Mesendoderm (in vitro differentiated cells): ENCODE measurements at regions not wholly inside any gene's neighbourhood (a gene's known extent, or its start where the extent isn't known, plus 50 kb on each side); places are given as distances from the start of the nearest gene placed in this dataset.

Source experiments
- DNase-seq: peaks from one replicate; pipeline ENCODE4 v3.0.0; 2013
- H2AK5ac ChIP-seq: 2 replicates; pipeline ENCODE4 v1.6.1; 2013; ENCODE audit warnings: low read length, inconsistent platforms
- H2BK120ac ChIP-seq: 2 replicates; pipeline ENCODE4 v1.6.1; 2013; ENCODE audit warnings: low read depth, mild to moderate bottlenecking, low read length, moderate library complexity, mixed read lengths
- H2BK15ac ChIP-seq: replicated peaks from 2 replicates; pipeline ENCODE4 v1.6.1; 2013; ENCODE audit warnings: low read depth, mild to moderate bottlenecking, moderate library complexity
- H2BK5ac ChIP-seq: 2 replicates; pipeline ENCODE4 v1.6.1; 2013; ENCODE audit warnings: low read length, inconsistent platforms
- H3K18ac ChIP-seq: 2 replicates; pipeline ENCODE4 v1.6.1; 2013; ENCODE audit warnings: mild to moderate bottlenecking, low read length, mixed read lengths
- H3K23ac ChIP-seq: one replicate; pipeline ENCODE4 v1.6.1; 2013; ENCODE audit warnings: low read length
- H3K27ac ChIP-seq: 2 replicates; pipeline ENCODE4 v1.5.1; 2013; ENCODE audit warnings: low read depth, mild to moderate bottlenecking, inconsistent platforms, low read length, moderate library complexity
- H3K27me3 ChIP-seq: 2 replicates; pipeline ENCODE4 v1.6.1; 2013; ENCODE audit warnings: low read length, control low read depth, mild to moderate bottlenecking, inconsistent platforms; ENCODE audit not compliant: insufficient read depth, poor library complexity
- H3K36me3 ChIP-seq: 2 replicates; pipeline ENCODE4 v1.6.1; 2013; ENCODE audit warnings: low read length, inconsistent platforms; ENCODE audit not compliant: control insufficient read depth, insufficient read depth
- H3K4ac ChIP-seq: one replicate; pipeline ENCODE4 v1.6.1; 2013; ENCODE audit warnings: low read depth, mild to moderate bottlenecking, low read length, moderate library complexity
- H3K4me1 ChIP-seq: 2 replicates; pipeline ENCODE4 v1.6.1; 2013; ENCODE audit warnings: low read depth, low read length, inconsistent platforms; ENCODE audit not compliant: control insufficient read depth
- H3K4me2 ChIP-seq: 2 replicates; pipeline ENCODE4 v1.6.1; 2013; ENCODE audit warnings: low read length
- H3K4me3 ChIP-seq: 2 replicates; pipeline ENCODE4 v1.5.1; 2013; ENCODE audit warnings: mild to moderate bottlenecking, low read length
- H3K56ac ChIP-seq: one replicate; pipeline ENCODE4 v1.6.1; 2013; ENCODE audit warnings: low read length
- H3K79me1 ChIP-seq: 2 replicates; pipeline ENCODE4 v1.6.1; 2013; ENCODE audit warnings: low read length, inconsistent platforms
- H3K79me2 ChIP-seq: 2 replicates; pipeline ENCODE4 v1.6.1; 2013; ENCODE audit warnings: mild to moderate bottlenecking, low read length; ENCODE audit not compliant: control insufficient read depth, insufficient read depth
- H3K9ac ChIP-seq: 2 replicates; pipeline ENCODE4 v1.6.1; 2013; ENCODE audit warnings: low read length, inconsistent platforms
- H4K5ac ChIP-seq: one replicate; pipeline ENCODE4 v1.6.1; 2013; ENCODE audit warnings: low read length
- H4K8ac ChIP-seq: one replicate; pipeline ENCODE4 v1.6.1; 2013; ENCODE audit warnings: low read depth, mild to moderate bottlenecking, control low read depth, low read length, moderate library complexity
- WGBS: extraction: QIAGEN DNeasy Blood & Tissue Kit; methylation state at CpG from one replicate; pipeline ENCODE4 v1.1.7; 2013; ENCODE audit warnings: low lambda C conversion rate, missing lambda C conversion rate; ENCODE audit not compliant: insufficient coverage; ENCODE audit errors: extremely low coverage; 5-methylcytosine and 5-hydroxymethylcytosine counted together

DNA sequence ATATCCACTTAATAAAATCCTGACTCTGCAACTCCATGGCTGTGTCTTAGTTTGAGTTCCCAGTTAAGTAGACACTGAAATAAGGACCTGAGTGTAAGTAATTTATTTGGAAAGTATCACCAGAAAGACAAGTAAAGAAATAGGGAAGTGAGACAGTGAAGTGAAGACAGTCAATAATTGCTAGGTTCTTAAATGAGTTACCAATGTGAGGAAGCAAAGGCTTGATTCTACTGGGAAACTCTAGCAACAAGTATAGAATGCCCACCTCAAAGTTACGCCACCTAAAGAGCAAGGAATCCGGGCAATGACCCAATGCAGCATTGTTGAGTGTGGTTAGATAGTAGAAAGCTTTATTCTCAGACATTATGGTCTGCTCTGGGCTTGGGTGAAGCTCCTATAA lies 383.9 kb downstream of the TLR4 start:
- no peak overlapping the region for H3K56ac ChIP-seq
- H3K79me1 ChIP-seq: no peaks in the 10 kb centered on the region
- no peak overlapping the region for H4K8ac ChIP-seq
- no peak overlapping the region for H3K23ac ChIP-seq
- H4K5ac ChIP-seq: no peak overlapping the region
- H3K79me2 ChIP-seq: no peaks in the 10 kb centered on the region
- H3K36me3 ChIP-seq: no peaks in the 10 kb centered on the region
- no peak for DNase-seq
- H3K27me3 ChIP-seq: no peaks in the 10 kb centered on the region
- H3K4me2 ChIP-seq: no peak overlapping the region
- H3K18ac ChIP-seq: no peak overlapping the region
- no peak overlapping the region for H2AK5ac ChIP-seq
- no peaks in the 10 kb centered on the region for H3K4me1 ChIP-seq
- no peak overlapping the region for H2BK120ac ChIP-seq
- H3K9ac ChIP-seq: no peak overlapping the region
- H2BK5ac ChIP-seq: no peak overlapping the region
- H2BK15ac ChIP-seq: no peak overlapping the region
- no peak overlapping the region for H3K27ac ChIP-seq
- no peak overlapping the region for H3K4me3 ChIP-seq
- no peak overlapping the region for H3K4ac ChIP-seq
- WGBS: no CpG with 5 or more reads among the region's 2 CpGs

DNA sequence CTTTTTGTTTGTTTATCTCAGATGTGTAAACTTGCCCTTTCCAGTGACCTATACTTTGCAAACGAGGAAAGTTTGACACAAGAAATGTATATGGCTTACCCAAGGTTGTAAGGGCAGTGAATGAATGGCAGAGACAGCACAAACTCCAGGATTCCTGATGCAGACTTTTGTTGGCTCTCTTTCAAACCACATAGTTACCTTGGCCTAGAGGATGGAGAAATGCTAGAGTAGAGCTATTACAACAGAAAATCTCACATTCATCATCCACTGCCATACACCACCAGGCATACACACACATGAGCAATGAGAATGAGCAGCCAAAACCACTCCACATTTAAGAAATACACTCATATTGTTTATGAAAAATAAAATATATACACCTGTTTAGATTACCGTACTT lies 387.0 kb downstream of the TLR4 start:
- Histone ChIP-seq H2BK15ac (no peak overlapping the region), H3K9ac (no peak overlapping the region), H4K8ac (no peak overlapping the region), H3K79me2 (no peaks in the 10 kb centered on the region), H3K27ac (no peak overlapping the region), H2BK120ac (no peak overlapping the region), H2BK5ac (no peak overlapping the region), H3K27me3 (no peaks in the 10 kb centered on the region), H3K18ac (no peak overlapping the region), H3K4me3 (no peak overlapping the region), H3K79me1 (no peaks in the 10 kb centered on the region), H3K4me2 (no peak overlapping the region), H3K56ac (no peak overlapping the region), H3K23ac (no peak overlapping the region), H4K5ac (no peak overlapping the region), H3K36me3 (no peaks in the 10 kb centered on the region), H3K4me1 (no peaks in the 10 kb centered on the region), H2AK5ac (no peak overlapping the region), H3K4ac (no peak overlapping the region)
- DNase-seq: no peak
- WGBS: no CpG with 5 or more reads among the region's 2 CpGs

DNA sequence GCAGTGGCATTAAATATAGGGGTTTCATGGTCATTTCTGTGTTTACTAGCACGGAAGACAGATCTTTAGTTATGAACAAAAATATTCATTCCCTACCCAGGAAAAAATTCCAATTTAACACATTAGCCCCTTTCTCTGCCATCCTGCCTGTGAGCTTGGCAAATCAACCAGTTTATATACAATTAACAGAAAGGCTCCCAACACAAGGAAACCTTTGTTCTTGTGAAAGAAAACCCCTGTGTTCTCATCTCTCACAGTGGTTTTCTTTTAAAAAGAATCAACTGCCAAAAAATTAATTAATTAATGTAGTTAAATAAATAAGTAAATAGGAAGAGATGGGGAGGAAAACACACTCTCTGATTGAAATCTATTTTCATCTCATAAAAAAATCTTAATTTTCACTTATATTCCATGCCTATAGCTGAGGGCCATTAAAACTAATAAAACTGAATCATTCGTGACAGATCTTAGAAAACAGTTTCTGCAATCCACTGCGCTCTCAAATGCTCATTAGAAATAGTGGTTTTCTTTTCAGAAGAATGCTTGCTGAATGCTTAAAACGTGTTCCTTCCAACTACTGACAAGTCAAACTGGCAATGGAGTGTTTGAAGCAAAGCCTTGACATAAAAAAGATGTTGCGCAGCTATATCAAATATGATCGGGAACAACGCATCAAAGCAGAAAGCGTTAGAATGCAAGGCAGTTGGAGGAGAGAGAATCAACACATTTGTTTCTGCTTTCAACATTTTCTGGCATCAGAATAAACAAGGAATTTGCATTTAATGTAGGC lies 387.7 kb downstream of the TLR4 start:
- Histone ChIP-seq H3K36me3 (no peaks in the 10 kb centered on the region), H3K23ac (no peak overlapping the region), H3K79me1 (no peaks in the 10 kb centered on the region), H3K4ac (no peak overlapping the region), H3K79me2 (no peaks in the 10 kb centered on the region), H2BK5ac (no peak overlapping the region), H3K9ac (no peak overlapping the region), H3K27me3 (no peaks in the 10 kb centered on the region), H3K4me3 (no peak overlapping the region), H3K4me1 (no peaks in the 10 kb centered on the region), H4K5ac (no peak overlapping the region), H3K18ac (no peak overlapping the region), H2BK120ac (no peak overlapping the region), H3K4me2 (no peak overlapping the region), H3K56ac (no peak overlapping the region), H2AK5ac (no peak overlapping the region), H3K27ac (no peak overlapping the region), H2BK15ac (no peak overlapping the region), H4K8ac (no peak overlapping the region)
- no peak for DNase-seq
- WGBS: no CpG with 5 or more reads among the region's 8 CpGs

DNA sequence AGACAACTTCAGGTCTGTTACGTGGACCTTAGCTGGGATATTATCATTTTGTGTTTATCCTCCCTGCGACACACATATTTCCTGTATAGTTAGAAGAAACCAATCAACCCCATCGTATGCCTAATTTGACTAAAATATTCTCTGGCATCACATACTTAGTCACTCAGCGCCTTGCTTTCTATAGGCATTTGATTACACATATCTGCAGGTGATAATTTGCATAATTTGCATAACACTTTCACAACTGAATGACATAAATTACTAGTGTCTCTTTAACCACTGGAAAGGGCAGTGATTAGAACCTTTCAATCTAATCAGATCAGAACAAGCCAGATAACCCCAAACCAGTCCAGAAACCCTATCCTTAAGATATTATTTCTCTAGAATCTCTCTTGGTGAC lies 390.2 kb downstream of the TLR4 start:
- DNase-seq: no peak
- no peak overlapping the region for H4K8ac ChIP-seq

DNA sequence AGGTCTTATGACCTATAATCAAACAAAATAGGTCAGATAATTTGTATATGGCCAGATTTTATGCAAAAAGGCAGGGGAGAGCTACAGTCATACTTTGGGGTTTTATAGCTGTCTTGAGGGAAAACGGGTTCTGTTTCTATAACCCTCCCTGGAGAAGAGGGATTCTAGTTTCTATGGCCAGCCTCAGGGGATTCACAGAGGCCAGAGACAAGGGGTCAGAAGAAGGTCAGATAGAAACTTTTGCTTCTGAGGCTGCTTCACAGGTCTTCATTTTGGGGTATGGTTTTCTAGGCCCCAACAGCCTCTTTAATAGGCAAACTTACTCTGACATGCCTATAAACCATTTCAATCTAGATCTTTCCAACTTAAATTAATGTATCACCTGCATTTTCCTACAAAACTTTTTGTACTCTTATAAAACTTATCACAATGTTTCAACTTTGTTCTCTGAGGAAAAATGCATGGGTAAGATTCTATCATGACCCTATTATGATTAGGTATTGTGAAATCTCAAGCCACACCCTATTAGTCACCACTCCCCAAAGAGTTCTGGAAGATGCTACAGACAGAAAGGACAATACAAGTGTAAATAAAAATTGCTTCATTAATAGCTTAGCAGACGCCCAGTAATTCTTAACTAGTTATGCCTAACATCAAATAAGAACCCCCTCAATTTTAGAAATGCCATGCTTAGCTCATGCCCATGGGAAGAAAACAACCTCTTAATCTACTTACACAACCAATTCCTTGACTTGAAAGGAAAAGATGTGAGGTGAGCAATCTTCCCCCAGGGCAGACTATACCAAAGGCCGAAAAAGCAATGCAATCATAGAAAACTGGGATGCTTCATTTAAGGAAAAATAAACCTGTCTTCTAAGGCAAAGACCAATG lies 396.6 kb downstream of the TLR4 start:
- no peak overlapping the region for H3K4me3 ChIP-seq
- H3K23ac ChIP-seq: no peak overlapping the region
- WGBS: no CpG with 5 or more reads among the region's 3 CpGs
- no peak overlapping the region for H2AK5ac ChIP-seq
- H3K4me1 ChIP-seq: peaks cover 1% of the 10 kb centered on the region
- no peak overlapping the region for H3K18ac ChIP-seq
- H3K79me1 ChIP-seq: no peaks in the 10 kb centered on the region
- H3K4ac ChIP-seq: no peak overlapping the region
- no peak for DNase-seq
- H3K27ac ChIP-seq: no peak overlapping the region
- H4K8ac ChIP-seq: no peak overlapping the region
- H3K56ac ChIP-seq: no peak overlapping the region
- H2BK15ac ChIP-seq: no peak overlapping the region
- H2BK5ac ChIP-seq: no peak overlapping the region
- H3K36me3 ChIP-seq: no peaks in the 10 kb centered on the region
- no peak overlapping the region for H4K5ac ChIP-seq
- H3K4me2 ChIP-seq: no peak overlapping the region
- H2BK120ac ChIP-seq: no peak overlapping the region
- H3K27me3 ChIP-seq: no peaks in the 10 kb centered on the region
- H3K79me2 ChIP-seq: no peaks in the 10 kb centered on the region
- no peak overlapping the region for H3K9ac ChIP-seq

More for the DNA sequence above, 390.2 kb downstream of the TLR4 start:
- no peak overlapping the region for H3K4me2 ChIP-seq
- no peak overlapping the region for H4K5ac ChIP-seq
- no peak overlapping the region for H3K18ac ChIP-seq
- H3K36me3 ChIP-seq: no peaks in the 10 kb centered on the region
- no peak overlapping the region for H2AK5ac ChIP-seq
- no peak overlapping the region for H3K27ac ChIP-seq
- no peak overlapping the region for H2BK15ac ChIP-seq
- no peak overlapping the region for H2BK120ac ChIP-seq
- no CpG with 5 or more reads among the region's 4 CpGs for WGBS
- H3K9ac ChIP-seq: no peak overlapping the region
- H2BK5ac ChIP-seq: no peak overlapping the region
- no peak overlapping the region for H3K4me3 ChIP-seq
- no peaks in the 10 kb centered on the region for H3K79me2 ChIP-seq
- no peak overlapping the region for H3K23ac ChIP-seq
- no peak overlapping the region for H3K4ac ChIP-seq
- no peaks in the 10 kb centered on the region for H3K27me3 ChIP-seq
- H3K56ac ChIP-seq: no peak overlapping the region
- H3K4me1 ChIP-seq: no peaks in the 10 kb centered on the region
- no peaks in the 10 kb centered on the region for H3K79me1 ChIP-seq
